ENCODE measurements at regions not wholly inside any gene's neighbourhood (a gene's known extent, or its start where the extent isn't known, plus 50 kb on each side); places are given as distances from the start of the nearest gene placed in this dataset.
A peak's percentile ranks its signal among the peaks of the same experiment; 100 is the strongest.

DNA sequence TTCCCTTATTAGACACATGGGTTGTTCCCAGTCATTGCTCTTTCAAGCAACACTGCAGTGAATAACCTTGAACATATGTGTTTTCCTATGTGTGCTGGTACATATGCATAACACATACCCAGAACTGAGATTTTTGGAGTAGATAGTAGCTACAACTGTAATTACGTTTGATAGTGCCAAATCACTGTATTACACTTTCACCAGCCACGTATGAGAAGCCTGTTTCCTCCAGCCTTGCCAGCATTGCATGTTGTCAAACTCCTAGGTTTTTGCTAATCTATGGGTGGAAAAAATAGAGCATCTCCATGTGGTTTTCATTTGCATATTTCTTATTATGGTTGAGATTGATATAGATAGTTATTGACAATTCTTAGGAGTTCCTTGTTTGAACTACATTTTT, 56.5 kb upstream of the ACSL3 start:
- POLR2A ChIA-PET (ENCODE audit: low non-redundant PET): no interaction called here
- TF ChIP-seq, protein P1, sequence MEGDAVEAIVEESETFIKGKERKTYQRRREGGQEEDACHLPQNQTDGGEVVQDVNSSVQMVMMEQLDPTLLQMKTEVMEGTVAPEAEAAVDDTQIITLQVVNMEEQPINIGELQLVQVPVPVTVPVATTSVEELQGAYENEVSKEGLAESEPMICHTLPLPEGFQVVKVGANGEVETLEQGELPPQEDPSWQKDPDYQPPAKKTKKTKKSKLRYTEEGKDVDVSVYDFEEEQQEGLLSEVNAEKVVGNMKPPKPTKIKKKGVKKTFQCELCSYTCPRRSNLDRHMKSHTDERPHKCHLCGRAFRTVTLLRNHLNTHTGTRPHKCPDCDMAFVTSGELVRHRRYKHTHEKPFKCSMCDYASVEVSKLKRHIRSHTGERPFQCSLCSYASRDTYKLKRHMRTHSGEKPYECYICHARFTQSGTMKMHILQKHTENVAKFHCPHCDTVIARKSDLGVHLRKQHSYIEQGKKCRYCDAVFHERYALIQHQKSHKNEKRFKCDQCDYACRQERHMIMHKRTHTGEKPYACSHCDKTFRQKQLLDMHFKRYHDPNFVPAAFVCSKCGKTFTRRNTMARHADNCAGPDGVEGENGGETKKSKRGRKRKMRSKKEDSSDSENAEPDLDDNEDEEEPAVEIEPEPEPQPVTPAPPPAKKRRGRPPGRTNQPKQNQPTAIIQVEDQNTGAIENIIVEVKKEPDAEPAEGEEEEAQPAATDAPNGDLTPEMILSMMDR (conservative IDR thresholded peaks at IDR 0.05; ENCODE audit: low read depth): no peak
- CTCF ChIA-PET: interaction anchor here (0.6 kb wide), 1 partner anchor 8 kb away, joined by 3 read pairs; no protein-coding TSS in a partner anchor

GRCh38 chr2:222805591-222806304, 55.1 kb upstream of the ACSL3 start:
- CTCF ChIA-PET: interaction anchor here (0.7 to 1.3 kb wide), 4 partner anchors 63 to 117 kb away, joined by 3 to 5 read pairs (median 4); no protein-coding TSS in a partner anchor

More for the DNA sequence above, 56.5 kb upstream of the ACSL3 start:
- H3K27ac ChIP-seq: no peak overlapping the region
- DNase-seq (ENCODE audit: low spot score): no peak

DNA sequence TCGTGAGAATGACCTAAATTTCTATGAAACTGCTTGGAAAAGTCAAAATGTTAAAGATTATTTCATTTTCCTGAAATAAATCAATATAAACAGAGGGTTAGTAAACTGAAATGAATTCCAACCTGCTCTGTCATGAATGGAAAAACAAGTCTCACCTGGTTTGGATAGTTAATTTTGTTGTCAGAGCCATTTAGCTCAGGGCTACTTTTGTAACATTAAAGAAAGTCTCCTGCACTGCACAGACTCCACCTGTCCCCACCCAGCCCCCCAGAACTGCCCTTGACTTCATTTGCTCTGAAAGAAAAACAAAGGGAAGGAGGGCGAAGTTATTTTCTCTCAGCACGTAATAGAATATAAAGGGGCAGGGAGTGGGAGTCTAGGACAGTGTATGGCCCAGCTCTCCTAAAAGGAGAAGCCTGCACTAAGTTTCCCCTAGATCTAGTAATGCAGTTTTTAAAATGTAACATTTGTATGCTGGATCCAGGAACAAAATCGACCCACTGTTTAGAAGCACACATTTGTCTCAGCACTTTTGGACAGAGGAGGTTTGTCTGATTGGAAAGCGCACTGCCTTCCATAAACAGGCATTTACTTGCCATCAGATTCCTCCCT, 54.2 kb upstream of the ACSL3 start:
- POLR2A ChIA-PET (ENCODE audit: low non-redundant PET): interaction anchor here (0.6 kb wide), 1 partner anchor 21 kb away, joined by 6 read pairs; no protein-coding TSS in a partner anchor
- no peak overlapping the region for H3K27ac ChIP-seq
- DNase-seq (ENCODE audit: low spot score): peak; percentile 54
- CTCF ChIA-PET: interaction anchor here (0.7 to 1.3 kb wide), 3 partner anchors 86 to 116 kb away, joined by 3 to 5 read pairs (median 4); no protein-coding TSS in a partner anchor
- TF ChIP-seq, protein P1 (conservative IDR thresholded peaks at IDR 0.05; ENCODE audit: low read depth): no peak

More at GRCh38 chr2:222805591-222806304, 55.1 kb upstream of the ACSL3 start:
- POLR2A ChIA-PET (ENCODE audit: low non-redundant PET): no interaction called here
- DNase-seq (ENCODE audit: low spot score): peak; percentile 62
- H3K27ac ChIP-seq: no peak overlapping the region; the same call in 1 of the 2 replicates
- TF ChIP-seq, protein P1 (conservative IDR thresholded peaks at IDR 0.05; ENCODE audit: low read depth): no peak

DNA sequence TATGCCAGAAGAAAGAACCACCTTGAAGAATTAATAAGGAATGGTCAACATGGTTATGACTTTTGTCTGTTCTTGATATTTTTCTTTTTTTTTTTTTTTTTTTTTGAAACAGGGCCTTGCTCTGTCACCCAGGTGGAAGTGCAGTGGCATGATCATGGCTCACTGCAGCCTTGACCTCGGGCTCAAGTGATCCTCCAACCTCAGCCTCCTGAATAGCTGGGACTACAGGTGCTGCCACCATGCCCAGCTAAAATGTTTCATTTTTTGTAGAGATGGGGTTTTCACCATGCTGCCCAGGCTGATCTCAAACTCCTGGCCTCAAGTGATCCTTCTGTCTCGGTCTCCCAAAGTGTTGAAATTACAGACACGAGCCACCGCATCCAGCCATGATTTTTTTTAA, 53.4 kb upstream of the ACSL3 start:
- H3K27ac ChIP-seq: no peak overlapping the region
- TF ChIP-seq, protein P1 (conservative IDR thresholded peaks at IDR 0.05; ENCODE audit: low read depth): no peak
- CTCF ChIA-PET: interaction anchor here (0.6 kb wide), 2 partner anchors 30 to 177 kb away, joined by 3 read pairs; no protein-coding TSS in a partner anchor
- DNase-seq (ENCODE audit: low spot score): no peak
- POLR2A ChIA-PET (ENCODE audit: low non-redundant PET): no interaction called here

GRCh38 chr2:222809582-222809981, 51.3 kb upstream of the ACSL3 start:
- TF ChIP-seq, protein P1 (conservative IDR thresholded peaks at IDR 0.05; ENCODE audit: low read depth): no peak
- CTCF ChIA-PET: no interaction called here
- POLR2A ChIA-PET (ENCODE audit: low non-redundant PET): interaction anchor here (0.7 kb wide), 1 partner anchor 51 kb away, joined by 3 read pairs; the partner anchor contains the start of gene ACSL3
- DNase-seq (ENCODE audit: low spot score): no peak
- no peak overlapping the region for H3K27ac ChIP-seq

DNA sequence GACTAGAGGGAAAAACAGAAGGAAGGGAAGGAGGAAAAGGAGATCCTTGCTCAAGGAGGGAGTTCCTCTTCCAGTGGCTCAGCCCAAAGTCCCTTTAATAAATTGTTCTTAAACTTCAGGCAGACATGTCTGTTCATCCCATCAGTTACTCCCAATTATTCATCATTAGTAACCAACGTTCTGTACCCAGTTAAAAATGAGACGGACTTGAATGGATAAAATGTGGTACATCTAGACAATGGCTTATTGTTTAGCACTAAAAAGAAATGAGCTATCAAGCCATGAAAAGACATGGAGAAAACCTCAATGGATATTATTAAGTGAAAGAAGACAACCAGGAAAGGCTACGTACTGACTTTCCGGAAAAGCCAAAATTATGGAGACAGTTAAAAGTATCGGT, 50.8 kb upstream of the ACSL3 start:
- H3K27ac ChIP-seq: no peak overlapping the region
- DNase-seq (ENCODE audit: low spot score): no peak
- ChIA-PET CTCF (no interaction called here), POLR2A (ENCODE audit: low non-redundant PET) (no interaction called here)
- TF ChIP-seq, protein P1 (conservative IDR thresholded peaks at IDR 0.05; ENCODE audit: low read depth): no peak

All from RWPE1 (cell line).